Endothelial cell of umbilical vein (primary cell): ENCODE measurements at regions not wholly inside any gene's neighbourhood (a gene's known extent, or its start where the extent isn't known, plus 50 kb on each side); places are given as distances from the start of the nearest gene placed in this dataset.

Experiments
- CTCF ChIP-seq, 2 donors: IDR thresholded peaks; 1 replicate in 1 of 2; 2 replicates in 1 of 2; pipeline ENCODE4 v1.5.1; 2011; ENCODE audit warnings: low read length in 2 of 2, mild to moderate bottlenecking in 2 of 2, moderate library complexity in 2 of 2, control low read depth in 1 of 2, inconsistent platforms in 1 of 2, low read depth in 1 of 2; ENCODE audit not compliant: insufficient read depth in 1 of 2; ENCODE audit errors: extremely low read depth in 1 of 2
- EZH2 ChIP-seq: IDR thresholded peaks from 2 replicates; pipeline ENCODE4 v1.6.1; 2012; ENCODE audit warnings: borderline replicate concordance, low read depth, mild to moderate bottlenecking, moderate library complexity, low read length, inconsistent platforms; ENCODE audit not compliant: severe bottlenecking
- POLR2A ChIP-seq: IDR thresholded peaks from 2 replicates; pipeline ENCODE4 v1.6.1; 2012; ENCODE audit warnings: low read depth, mild to moderate bottlenecking, control low read depth, low read length
- POLR2AphosphoS5 ChIP-seq: IDR thresholded peaks from 2 replicates; pipeline ENCODE4 v1.6.1; 2012; ENCODE audit warnings: low read depth, mild to moderate bottlenecking, control low read depth, low read length, moderate library complexity; ENCODE audit not compliant: insufficient read depth

DNA sequence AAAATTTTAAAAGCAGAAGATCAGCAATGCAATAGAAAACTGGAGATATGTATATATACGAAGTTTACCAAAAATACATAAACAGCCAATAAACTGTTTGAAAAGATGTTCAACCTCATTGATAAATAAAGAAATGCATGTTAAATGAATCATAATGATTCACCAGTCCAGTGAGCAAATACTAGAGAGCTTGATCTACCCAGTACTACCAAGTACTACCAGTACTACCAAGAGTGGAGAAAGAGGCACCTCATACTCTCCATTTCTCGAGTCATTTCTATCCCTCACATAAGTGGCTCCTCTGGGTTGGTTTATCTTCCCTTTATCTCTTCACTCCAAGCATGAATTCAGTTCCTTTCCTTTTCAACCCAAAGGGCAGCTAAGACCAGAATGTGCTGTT lies 138.9 kb downstream of the MREG start:
- TF ChIP-seq EZH2 (no peak), POLR2A (no peak), CTCF (IDR thresholded peaks at IDR 0.05; ENCODE audit: extremely low read depth in 1 of 2, insufficient read depth in 1 of 2, low read depth in 1 of 2, low read length in 2 of 2) (no peak), POLR2AphosphoS5 (no peak)
